ENCODE measurements at regions not wholly inside any gene's neighbourhood (a gene's known extent, or its start where the extent isn't known, plus 50 kb on each side); places are given as distances from the start of the nearest gene placed in this dataset.

DNA sequence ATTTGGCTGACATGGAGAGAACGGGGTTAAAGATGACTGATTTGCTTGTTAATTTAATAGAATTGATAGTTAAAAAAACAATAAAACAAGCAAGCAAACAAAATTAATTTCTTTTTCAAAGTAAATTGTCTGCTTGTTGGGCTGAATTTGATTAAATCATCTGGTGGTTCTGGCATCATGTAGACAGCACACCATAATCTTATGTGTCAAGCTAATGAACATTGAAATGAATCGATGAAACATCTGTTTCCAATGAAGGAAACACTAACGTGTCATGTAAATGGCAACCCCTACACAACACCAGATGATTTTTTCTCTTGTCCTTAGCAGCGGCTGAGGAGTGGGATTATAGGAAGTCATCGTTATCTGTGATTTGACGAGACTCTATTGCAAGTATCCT is 399.6 kb upstream of the RAG2 start:
- DNase-seq, result no peak
- intact Hi-C loops (cut with DNase I, micrococcal nuclease), result no loop called here

DNA sequence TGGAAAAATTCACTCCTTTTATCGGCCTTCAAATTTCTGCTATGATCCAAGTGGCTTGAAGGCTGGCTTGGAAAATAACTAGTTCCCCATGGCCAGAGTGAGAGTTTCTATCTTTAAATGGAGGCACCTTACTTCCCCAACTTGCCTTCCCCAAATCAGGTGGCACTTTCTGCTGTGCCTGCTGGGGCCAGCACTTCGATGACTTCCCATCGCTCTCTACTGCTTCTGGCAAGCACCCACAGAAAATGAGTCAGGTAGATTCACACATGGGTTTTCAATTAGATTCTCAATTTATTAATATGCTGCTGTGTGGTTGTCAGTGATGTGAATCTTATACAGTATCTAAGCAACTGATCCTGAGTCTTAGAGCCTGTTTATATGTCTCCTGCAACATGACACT is 398.8 kb upstream of the RAG2 start:
- no peaks in the 10 kb centered on the region for H3K36me3 ChIP-seq (ENCODE audit: low read depth)
- intact Hi-C loops (cut with DNase I, micrococcal nuclease), result no loop called here
- H3K4me3 ChIP-seq, result no peak overlapping the region
- TF ChIP-seq, protein P1, sequence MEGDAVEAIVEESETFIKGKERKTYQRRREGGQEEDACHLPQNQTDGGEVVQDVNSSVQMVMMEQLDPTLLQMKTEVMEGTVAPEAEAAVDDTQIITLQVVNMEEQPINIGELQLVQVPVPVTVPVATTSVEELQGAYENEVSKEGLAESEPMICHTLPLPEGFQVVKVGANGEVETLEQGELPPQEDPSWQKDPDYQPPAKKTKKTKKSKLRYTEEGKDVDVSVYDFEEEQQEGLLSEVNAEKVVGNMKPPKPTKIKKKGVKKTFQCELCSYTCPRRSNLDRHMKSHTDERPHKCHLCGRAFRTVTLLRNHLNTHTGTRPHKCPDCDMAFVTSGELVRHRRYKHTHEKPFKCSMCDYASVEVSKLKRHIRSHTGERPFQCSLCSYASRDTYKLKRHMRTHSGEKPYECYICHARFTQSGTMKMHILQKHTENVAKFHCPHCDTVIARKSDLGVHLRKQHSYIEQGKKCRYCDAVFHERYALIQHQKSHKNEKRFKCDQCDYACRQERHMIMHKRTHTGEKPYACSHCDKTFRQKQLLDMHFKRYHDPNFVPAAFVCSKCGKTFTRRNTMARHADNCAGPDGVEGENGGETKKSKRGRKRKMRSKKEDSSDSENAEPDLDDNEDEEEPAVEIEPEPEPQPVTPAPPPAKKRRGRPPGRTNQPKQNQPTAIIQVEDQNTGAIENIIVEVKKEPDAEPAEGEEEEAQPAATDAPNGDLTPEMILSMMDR (IDR thresholded peaks at IDR 0.05), result no peak
- no peaks in the 10 kb centered on the region for H3K4me1 ChIP-seq (ENCODE audit: low read depth)
- H3K9me3 ChIP-seq, result no peaks in the 10 kb centered on the region
- ATAC-seq (no peak), DNase-seq (no peak)

More for the DNA sequence above, 399.6 kb upstream of the RAG2 start:
- Histone ChIP-seq H3K4me3 (no peak overlapping the region), H3K9me3 (no peaks in the 10 kb centered on the region), H3K36me3 (ENCODE audit: low read depth) (no peaks in the 10 kb centered on the region), H3K4me1 (ENCODE audit: low read depth) (no peaks in the 10 kb centered on the region)
- ATAC-seq, result no peak
- TF ChIP-seq, protein P1 (IDR thresholded peaks at IDR 0.05), result no peak

DNA sequence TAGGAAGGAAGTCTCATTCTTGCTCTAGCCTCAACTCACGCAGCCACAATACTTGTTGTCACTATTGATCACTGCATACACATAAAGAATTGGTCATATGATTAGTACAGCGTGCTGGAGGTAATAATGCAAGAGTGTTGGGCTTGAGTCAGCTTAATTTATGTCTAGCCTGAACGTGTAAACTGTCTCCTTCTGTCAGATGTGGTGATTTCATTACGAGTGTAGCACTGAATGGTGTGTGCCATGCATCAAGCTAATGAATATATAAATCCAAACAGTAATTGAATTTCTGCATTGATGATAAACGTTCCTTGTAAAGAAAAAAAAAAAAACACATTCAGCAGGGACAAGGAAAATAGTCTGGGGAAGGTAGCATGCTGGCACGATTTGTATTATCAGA is 396.2 kb upstream of the RAG2 start:
- Histone ChIP-seq H3K4me3 (no peak overlapping the region), H3K36me3 (ENCODE audit: low read depth) (no peaks in the 10 kb centered on the region), H3K4me1 (ENCODE audit: low read depth) (no peaks in the 10 kb centered on the region), H3K9me3 (no peaks in the 10 kb centered on the region)
- DNase-seq (no peak), ATAC-seq (no peak)
- TF ChIP-seq, protein P1 (IDR thresholded peaks at IDR 0.05), result no peak
- intact Hi-C loops (cut with DNase I, micrococcal nuclease), result no loop called here

DNA sequence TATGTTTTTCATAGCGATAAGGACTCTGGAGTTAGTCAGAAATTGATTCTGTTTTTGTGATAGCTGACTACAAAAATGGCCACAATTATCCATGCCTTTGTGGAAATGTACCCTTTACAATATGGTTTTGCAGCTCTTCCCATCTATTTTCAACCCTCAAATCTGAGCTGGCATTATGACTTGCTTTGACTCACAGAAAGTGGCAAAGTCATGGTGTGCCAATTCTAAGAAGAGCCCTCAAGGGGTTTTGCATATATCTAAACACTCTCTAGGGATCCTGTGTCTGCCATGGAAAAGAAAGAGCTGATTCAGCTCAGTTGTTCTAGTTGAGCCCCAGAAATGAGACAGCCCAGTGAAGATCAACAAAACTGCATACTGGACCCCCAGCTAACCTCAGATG is 390.5 kb upstream of the RAG2 start:
- intact Hi-C loops (cut with DNase I, micrococcal nuclease), result no loop called here
- H3K4me1 ChIP-seq (ENCODE audit: low read depth), result no peaks in the 10 kb centered on the region
- no peaks in the 10 kb centered on the region for H3K36me3 ChIP-seq (ENCODE audit: low read depth)
- no peak overlapping the region for H3K4me3 ChIP-seq
- no peaks in the 10 kb centered on the region for H3K9me3 ChIP-seq
- TF ChIP-seq, protein P1 (IDR thresholded peaks at IDR 0.05), result no peak
- DNase-seq (no peak), ATAC-seq (no peak)

DNA sequence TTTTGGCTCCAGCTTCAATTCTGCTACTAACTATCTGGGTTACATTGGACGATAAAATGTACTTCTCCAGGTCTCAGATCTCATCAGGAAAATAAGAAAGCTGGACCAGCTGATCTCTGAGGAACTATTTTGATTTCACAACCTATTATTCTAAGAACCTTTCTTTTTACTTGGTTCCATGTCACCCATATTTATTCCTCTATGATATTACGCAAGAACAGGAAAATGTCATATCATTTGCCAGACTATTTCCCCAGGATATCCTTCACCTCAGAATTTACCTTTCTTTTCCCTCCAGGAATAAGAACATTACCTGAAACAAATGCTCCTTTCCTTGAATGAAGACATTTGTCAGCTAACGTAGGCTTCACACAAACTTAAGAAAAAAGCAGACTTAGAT is 387.5 kb upstream of the RAG2 start:
- H3K36me3 ChIP-seq (ENCODE audit: low read depth), result no peaks in the 10 kb centered on the region
- TF ChIP-seq, protein P1 (IDR thresholded peaks at IDR 0.05), result no peak
- no peak overlapping the region for H3K4me3 ChIP-seq
- intact Hi-C loops (cut with DNase I, micrococcal nuclease), result no loop called here
- H3K4me1 ChIP-seq (ENCODE audit: low read depth), result no peaks in the 10 kb centered on the region
- DNase-seq (no peak), ATAC-seq (no peak)
- H3K9me3 ChIP-seq, result peaks cover 6% of the 10 kb centered on the region

DNA sequence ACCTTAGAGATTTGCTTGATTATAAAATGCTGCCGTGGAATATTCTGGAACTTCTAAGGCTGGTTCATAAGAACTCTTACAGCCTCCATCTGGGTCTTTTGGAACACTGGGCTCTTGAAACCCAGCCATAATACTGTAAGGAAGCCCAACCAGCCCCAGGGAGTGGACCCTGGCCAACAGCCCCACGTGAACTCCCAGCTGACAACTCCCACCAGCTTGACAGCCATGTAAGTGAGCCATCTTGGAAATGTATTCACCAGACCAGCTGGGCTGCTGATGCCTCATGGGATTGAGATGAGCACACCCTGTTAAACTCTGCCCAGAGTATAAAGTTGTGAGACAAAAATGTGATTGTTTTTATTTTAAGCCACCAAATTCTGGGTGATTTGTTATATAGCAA is 378.7 kb upstream of the RAG2 start:
- no peaks in the 10 kb centered on the region for H3K36me3 ChIP-seq (ENCODE audit: low read depth)
- H3K4me3 ChIP-seq, result no peak overlapping the region
- DNase-seq (no peak), ATAC-seq (no peak)
- TF ChIP-seq, protein P1 (IDR thresholded peaks at IDR 0.05), result no peak
- intact Hi-C loops (cut with DNase I, micrococcal nuclease), result no loop called here
- H3K4me1 ChIP-seq (ENCODE audit: low read depth), result no peaks in the 10 kb centered on the region
- H3K9me3 ChIP-seq, result peaks cover 7% of the 10 kb centered on the region

Data from mucosa of descending colon (tissue), 3 donors.